Stomach (tissue), 8 donors: ENCODE measurements at regions not wholly inside any gene's neighbourhood (a gene's known extent, or its start where the extent isn't known, plus 50 kb on each side); places are given as distances from the start of the nearest gene placed in this dataset.

Experiments
- DNase-seq, 2 donors: peaks; one replicate each; pipeline versions ENCODE4 v3.0.0 to v3.0.0-alpha.2; 2013 to 2019
- H3K27ac ChIP-seq, 5 donors: fragments of 200-600 bp in 4 of 5; sonication (generic) in 4 of 5; one replicate each; pipeline ENCODE4 v1.5.1; 2013 to 2019; ENCODE audit warnings: mild to moderate bottlenecking in 1 of 5, moderate library complexity in 1 of 5
- H3K27me3 ChIP-seq, 3 donors: fragments of 200-600 bp; sonication (generic); one replicate each; pipeline ENCODE4 v1.5.1; 2017 to 2019; ENCODE audit warnings: mixed run types in 1 of 3
- H3K36me3 ChIP-seq, 4 donors: fragments of 200-600 bp; sonication (generic); 1 replicate in 3 of 4; 2 replicates in 1 of 4; pipeline ENCODE4 v1.5.1; 2016 to 2019
- H3K4me1 ChIP-seq, 4 donors: fragments of 200-600 bp; sonication (generic); one replicate each; pipeline ENCODE4 v1.5.1; 2016 to 2019
- H3K4me3 ChIP-seq, 4 donors: fragments of 200-600 bp; sonication (generic) in 3 of 4; one replicate each; pipeline ENCODE4 v1.5.1; 2016 to 2019; ENCODE audit warnings: mild to moderate bottlenecking in 1 of 4
- H3K9me3 ChIP-seq, 4 donors: fragments of 200-600 bp; sonication (generic); one replicate each; pipeline ENCODE4 v1.5.1; 2016 to 2019
- EP300 ChIP-seq: sonication (generic); formaldehyde crosslinking; IDR thresholded peaks from one replicate; pipeline ENCODE4 v1.6.1; 2017; ENCODE audit warnings: antibody characterized with exemption
- POLR2A ChIP-seq, 4 donors: fragments of 450-650 bp; IDR thresholded peaks; one replicate each; pipeline ENCODE4 v1.6.1; 2016; ENCODE audit warnings: antibody characterized with exemption in 4 of 4, control low read depth in 2 of 4, mild to moderate bottlenecking in 1 of 4, moderate library complexity in 1 of 4
- POLR2AphosphoS5 ChIP-seq, 3 donors: sonication (generic); formaldehyde crosslinking; IDR thresholded peaks; one replicate each; pipeline ENCODE4 v1.6.1; 2016; ENCODE audit warnings: antibody characterized with exemption in 3 of 3
- WGBS, 5 donors: extraction: QIAGEN DNeasy Blood & Tissue Kit in 3 of 5; methylation state at CpG; one replicate each; pipeline versions ENCODE4 v1.1.5 to v1.1.7; 2013 to 2018; 5-methylcytosine and 5-hydroxymethylcytosine counted together
- intact Hi-C: fragments of 100-400 bp; cut with DNase I; formaldehyde crosslinking; loops from one replicate; pipeline ENCODE4 v1.15.1; 2023; ENCODE audit warnings: low total_unique reads
- TF ChIP-seq, protein P1 (sequence below), 7 experiments: fragments of 450-650 bp in 4 of 7; fragments of 200-600 bp in 3 of 7; sonication (generic) in 3 of 7; IDR thresholded peaks; one replicate each; pipeline ENCODE4 v1.5.1; 2016 to 2019; ENCODE audit warnings: antibody characterized with exemption in 7 of 7, control low read depth in 2 of 7, mild to moderate bottlenecking in 1 of 7
- donor health status: healthy with polysubstance abuse.
- donor health status: Bipolar disorder and iron deficiency.
- donor health status: healthy.

DNA sequence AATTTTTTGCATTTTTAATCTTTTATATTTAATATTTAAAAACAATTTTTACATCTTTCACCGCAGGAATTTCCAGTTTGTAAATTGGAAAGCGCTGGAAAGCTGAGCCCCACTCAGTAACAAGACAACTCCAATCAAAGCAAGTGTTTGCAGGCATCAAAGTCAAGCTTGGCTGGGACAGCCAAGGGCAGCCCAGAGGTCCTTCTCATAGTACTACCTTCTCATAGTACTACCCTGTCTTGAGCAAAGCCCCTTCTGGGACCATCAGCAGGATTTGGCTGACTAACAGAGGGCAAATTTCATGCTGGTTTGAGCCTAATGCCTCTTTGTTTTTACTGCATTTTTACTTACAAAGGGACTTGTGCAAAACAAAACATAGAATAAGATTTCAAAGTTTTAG, 228.3 kb downstream of the SIM1 start:
- TF ChIP-seq POLR2AphosphoS5 (IDR thresholded peaks at IDR 0.05) (no peak), EP300 (no peak), POLR2A (IDR thresholded peaks at IDR 0.05) (no peak)
- TF ChIP-seq, protein P1, sequence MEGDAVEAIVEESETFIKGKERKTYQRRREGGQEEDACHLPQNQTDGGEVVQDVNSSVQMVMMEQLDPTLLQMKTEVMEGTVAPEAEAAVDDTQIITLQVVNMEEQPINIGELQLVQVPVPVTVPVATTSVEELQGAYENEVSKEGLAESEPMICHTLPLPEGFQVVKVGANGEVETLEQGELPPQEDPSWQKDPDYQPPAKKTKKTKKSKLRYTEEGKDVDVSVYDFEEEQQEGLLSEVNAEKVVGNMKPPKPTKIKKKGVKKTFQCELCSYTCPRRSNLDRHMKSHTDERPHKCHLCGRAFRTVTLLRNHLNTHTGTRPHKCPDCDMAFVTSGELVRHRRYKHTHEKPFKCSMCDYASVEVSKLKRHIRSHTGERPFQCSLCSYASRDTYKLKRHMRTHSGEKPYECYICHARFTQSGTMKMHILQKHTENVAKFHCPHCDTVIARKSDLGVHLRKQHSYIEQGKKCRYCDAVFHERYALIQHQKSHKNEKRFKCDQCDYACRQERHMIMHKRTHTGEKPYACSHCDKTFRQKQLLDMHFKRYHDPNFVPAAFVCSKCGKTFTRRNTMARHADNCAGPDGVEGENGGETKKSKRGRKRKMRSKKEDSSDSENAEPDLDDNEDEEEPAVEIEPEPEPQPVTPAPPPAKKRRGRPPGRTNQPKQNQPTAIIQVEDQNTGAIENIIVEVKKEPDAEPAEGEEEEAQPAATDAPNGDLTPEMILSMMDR (IDR thresholded peaks at IDR 0.05) = no peak
- Histone ChIP-seq H3K4me3 (no peak overlapping the region), H3K27me3 (no peaks in the 10 kb centered on the region), H3K9me3 (no peaks in the 10 kb centered on the region), H3K4me1 (no peaks in the 10 kb centered on the region), H3K36me3 (no peaks in the 10 kb centered on the region), H3K27ac (no peak overlapping the region)
- 85 to 91% (median 89%) methylated on average over 2 of the region's 2 CpGs for WGBS, 5 donors
- intact Hi-C loops = no loop called here
- no peak for DNase-seq

DNA sequence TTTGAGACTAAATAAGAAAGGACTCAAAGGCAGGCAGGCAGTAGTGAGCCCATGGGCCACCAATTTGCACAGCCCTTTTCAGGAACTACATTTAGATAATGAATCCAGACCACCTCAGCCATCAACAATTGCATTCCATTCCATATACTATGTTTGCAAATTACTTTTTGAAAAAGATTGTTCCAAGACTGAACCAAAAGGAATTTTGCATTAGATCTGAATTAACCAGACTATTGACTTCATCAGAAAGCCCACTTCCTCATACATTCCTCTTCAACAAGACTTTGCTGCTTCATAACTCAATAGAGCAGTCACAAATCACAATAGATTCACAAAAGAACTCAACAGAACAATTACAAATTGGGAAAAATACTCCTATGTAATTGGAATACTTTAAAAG, 229.1 kb downstream of the SIM1 start:
- intact Hi-C loops = no loop called here
- DNase-seq = no peak
- TF ChIP-seq POLR2A (IDR thresholded peaks at IDR 0.05) (no peak), EP300 (no peak), POLR2AphosphoS5 (IDR thresholded peaks at IDR 0.05) (no peak)
- TF ChIP-seq, protein P1 (IDR thresholded peaks at IDR 0.05) = no peak
- no peaks in the 10 kb centered on the region for H3K27me3 ChIP-seq
- no peak overlapping the region for H3K4me3 ChIP-seq
- no peaks in the 10 kb centered on the region for H3K36me3 ChIP-seq
- no peaks in the 10 kb centered on the region for H3K4me1 ChIP-seq
- no peak overlapping the region for H3K27ac ChIP-seq
- H3K9me3 ChIP-seq = no peaks in the 10 kb centered on the region

DNA sequence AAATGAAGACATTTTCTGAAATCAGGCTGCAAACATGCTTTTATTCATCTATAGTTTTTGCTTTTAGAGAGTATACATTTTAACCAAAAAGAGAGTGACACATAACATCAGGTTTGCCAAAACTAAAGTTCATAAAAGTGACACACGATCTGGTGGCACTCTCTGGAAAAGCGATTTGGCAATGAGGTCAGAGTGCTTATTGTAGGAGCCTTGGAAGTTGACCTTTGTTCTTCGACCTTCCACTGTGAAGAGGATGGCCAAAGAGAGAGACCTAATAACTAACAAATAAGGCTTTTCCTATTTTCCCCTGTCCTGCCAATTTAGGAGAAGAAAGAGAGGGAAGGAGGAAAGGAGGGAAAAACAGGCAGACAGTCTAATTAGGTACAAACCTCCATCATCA, 230.1 kb downstream of the SIM1 start:
- no peak for DNase-seq
- 57 to 81% (median 68%) methylated on average over 3 of the region's 3 CpGs for WGBS, 5 donors
- Histone ChIP-seq H3K4me3 (no peak overlapping the region), H3K27ac (no peak overlapping the region), H3K4me1 (peaks cover 0 to 3% (median 0%) of the 10 kb centered on the region in 4 donors), H3K36me3 (no peaks in the 10 kb centered on the region), H3K27me3 (no peaks in the 10 kb centered on the region), H3K9me3 (no peaks in the 10 kb centered on the region)
- intact Hi-C loops = no loop called here
- TF ChIP-seq POLR2A (IDR thresholded peaks at IDR 0.05) (no peak), POLR2AphosphoS5 (IDR thresholded peaks at IDR 0.05) (no peak), EP300 (no peak)
- TF ChIP-seq, protein P1 (IDR thresholded peaks at IDR 0.05) = no peak

DNA sequence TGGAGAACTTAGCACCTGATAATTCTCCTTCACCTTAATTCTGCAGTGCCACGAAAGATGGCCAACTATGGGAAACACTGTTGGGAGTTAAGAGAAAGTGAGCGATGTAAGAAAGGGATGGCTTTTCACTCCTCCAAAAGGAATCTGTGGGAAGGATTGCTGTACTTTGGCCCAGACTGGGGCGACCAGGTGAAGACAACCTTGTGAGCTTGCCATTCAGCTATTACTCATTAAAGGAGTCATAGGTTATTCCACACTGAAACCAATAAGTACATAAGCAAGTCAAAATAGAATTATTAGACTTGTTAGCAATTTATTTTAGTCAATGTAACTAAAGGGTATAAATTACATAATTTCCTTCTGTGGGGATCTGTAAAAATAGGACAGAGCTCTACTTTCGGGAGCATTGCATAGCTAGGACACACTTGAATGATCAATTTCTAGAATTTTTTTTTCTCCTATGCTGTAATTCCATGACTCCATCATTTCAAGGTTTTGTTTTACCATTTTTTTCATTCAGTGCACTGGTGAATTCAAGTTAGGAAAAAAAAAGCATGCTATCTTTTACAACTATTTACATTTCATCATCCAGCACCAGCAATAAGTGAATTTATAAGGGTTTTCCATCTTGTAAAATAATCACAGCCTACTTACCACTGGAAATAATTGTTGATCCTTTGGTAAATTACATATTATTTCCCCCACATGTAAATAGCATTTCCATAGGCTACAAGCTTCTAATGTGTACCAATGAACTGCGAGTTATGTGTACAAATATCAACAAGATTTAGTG, 231.7 kb downstream of the SIM1 start:
- intact Hi-C loops = no loop called here
- TF ChIP-seq POLR2A (IDR thresholded peaks at IDR 0.05) (no peak), POLR2AphosphoS5 (IDR thresholded peaks at IDR 0.05) (no peak), EP300 (no peak)
- TF ChIP-seq, protein P1 (IDR thresholded peaks at IDR 0.05) = no peak
- Histone ChIP-seq H3K4me3 (no peak overlapping the region), H3K9me3 (no peaks in the 10 kb centered on the region), H3K4me1 (peaks cover 3 to 12% (median 8%) of the 10 kb centered on the region in 4 donors), H3K36me3 (no peaks in the 10 kb centered on the region), H3K27me3 (no peaks in the 10 kb centered on the region), H3K27ac (no peak overlapping the region)
- 81 to 92% (median 90%) methylated on average over 5 of the region's 5 CpGs for WGBS, 5 donors
- DNase-seq = no peak
